Osteoblast (primary cell): ENCODE measurements at regions not wholly inside any gene's neighbourhood (a gene's known extent, or its start where the extent isn't known, plus 50 kb on each side); places are given as distances from the start of the nearest gene placed in this dataset.

Experiments
- DNase-seq: peaks from one replicate; pipeline ENCODE4 v3.0.0; 2011; ENCODE audit warnings: low spot score, mixed read lengths; ENCODE audit not compliant: insufficient read length; ENCODE audit errors: missing footprints
- H2AFZ ChIP-seq: 2 replicates; pipeline ENCODE4 v1.6.0; 2011; ENCODE audit warnings: mild to moderate bottlenecking, low read length
- H3K27ac ChIP-seq: 2 replicates; pipeline ENCODE4 v1.5.1; 2011; ENCODE audit warnings: mild to moderate bottlenecking, low read depth, low read length, moderate library complexity
- H3K27me3 ChIP-seq: 2 replicates; pipeline ENCODE4 v1.6.0; 2012; ENCODE audit warnings: mild to moderate bottlenecking, control low read depth, inconsistent platforms, low read length, moderate library complexity; ENCODE audit not compliant: insufficient read depth
- H3K36me3 ChIP-seq: 2 replicates; pipeline ENCODE4 v1.5.1; 2011; ENCODE audit warnings: mild to moderate bottlenecking, low read length, control low read depth, moderate library complexity; ENCODE audit not compliant: insufficient read depth
- H3K4me1 ChIP-seq: 2 replicates; pipeline ENCODE4 v1.5.1; 2011; ENCODE audit warnings: mild to moderate bottlenecking, low read length, control low read depth, moderate library complexity; ENCODE audit not compliant: insufficient read depth
- H3K4me2 ChIP-seq: 2 replicates; pipeline ENCODE4 v1.6.0; 2011; ENCODE audit warnings: mild to moderate bottlenecking, low read length; ENCODE audit not compliant: insufficient read depth
- H3K4me3 ChIP-seq: fragments of 200-600 bp; sonication (generic); 3 replicates; pipeline ENCODE4 v1.5.1; 2012; ENCODE audit warnings: mild to moderate bottlenecking, low read length, inconsistent platforms; ENCODE audit not compliant: insufficient read depth
- H3K79me2 ChIP-seq: 2 replicates; pipeline ENCODE4 v1.6.0; 2012; ENCODE audit warnings: mild to moderate bottlenecking, low read length, control low read depth, inconsistent platforms; ENCODE audit not compliant: insufficient read depth
- H3K9me3 ChIP-seq: 2 replicates; pipeline ENCODE4 v1.5.1; 2011; ENCODE audit warnings: low read depth, low read length, control low read depth
- H4K20me1 ChIP-seq: 2 replicates; pipeline ENCODE4 v1.6.0; 2012; ENCODE audit warnings: mild to moderate bottlenecking, low read length, control low read depth; ENCODE audit not compliant: insufficient read depth
- TF ChIP-seq, protein P1 (sequence below): IDR thresholded peaks from 2 replicates; pipeline ENCODE4 v1.5.1; 2011; ENCODE audit warnings: mild to moderate bottlenecking, low read depth, low read length, moderate library complexity; ENCODE audit errors: extremely low read depth

DNA sequence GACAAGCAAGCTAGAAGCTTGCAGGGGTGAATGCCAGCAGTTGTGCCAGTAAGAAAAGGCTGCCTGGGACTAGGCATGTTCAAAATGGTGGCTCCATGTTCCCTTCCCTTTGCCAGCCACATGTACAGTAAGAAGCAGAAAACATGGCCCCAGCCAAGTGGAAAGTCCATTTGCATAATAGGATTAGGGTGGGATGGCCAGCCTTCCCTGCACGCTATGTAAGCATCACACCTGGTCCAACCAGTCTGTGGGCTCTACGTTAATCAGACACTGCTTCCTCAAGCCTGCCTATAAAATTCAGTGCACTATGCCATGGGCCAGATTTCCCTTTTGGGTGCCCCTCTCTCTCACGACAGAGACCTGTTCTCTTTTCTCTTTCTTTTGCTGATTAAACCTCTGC is 288.4 kb downstream of the GXYLT1 start:
- Histone ChIP-seq H3K4me3 (no peak overlapping the region), H4K20me1 (no peaks in the 10 kb centered on the region), H3K36me3 (no peaks in the 10 kb centered on the region), H3K4me2 (no peak overlapping the region), H3K27ac (no peak overlapping the region), H3K4me1 (no peaks in the 10 kb centered on the region), H3K79me2 (no peaks in the 10 kb centered on the region), H3K9me3 (no peaks in the 10 kb centered on the region), H3K27me3 (no peaks in the 10 kb centered on the region), H2AFZ (no peak overlapping the region)
- DNase-seq = no peak
- TF ChIP-seq, protein P1, sequence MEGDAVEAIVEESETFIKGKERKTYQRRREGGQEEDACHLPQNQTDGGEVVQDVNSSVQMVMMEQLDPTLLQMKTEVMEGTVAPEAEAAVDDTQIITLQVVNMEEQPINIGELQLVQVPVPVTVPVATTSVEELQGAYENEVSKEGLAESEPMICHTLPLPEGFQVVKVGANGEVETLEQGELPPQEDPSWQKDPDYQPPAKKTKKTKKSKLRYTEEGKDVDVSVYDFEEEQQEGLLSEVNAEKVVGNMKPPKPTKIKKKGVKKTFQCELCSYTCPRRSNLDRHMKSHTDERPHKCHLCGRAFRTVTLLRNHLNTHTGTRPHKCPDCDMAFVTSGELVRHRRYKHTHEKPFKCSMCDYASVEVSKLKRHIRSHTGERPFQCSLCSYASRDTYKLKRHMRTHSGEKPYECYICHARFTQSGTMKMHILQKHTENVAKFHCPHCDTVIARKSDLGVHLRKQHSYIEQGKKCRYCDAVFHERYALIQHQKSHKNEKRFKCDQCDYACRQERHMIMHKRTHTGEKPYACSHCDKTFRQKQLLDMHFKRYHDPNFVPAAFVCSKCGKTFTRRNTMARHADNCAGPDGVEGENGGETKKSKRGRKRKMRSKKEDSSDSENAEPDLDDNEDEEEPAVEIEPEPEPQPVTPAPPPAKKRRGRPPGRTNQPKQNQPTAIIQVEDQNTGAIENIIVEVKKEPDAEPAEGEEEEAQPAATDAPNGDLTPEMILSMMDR = no peak

DNA sequence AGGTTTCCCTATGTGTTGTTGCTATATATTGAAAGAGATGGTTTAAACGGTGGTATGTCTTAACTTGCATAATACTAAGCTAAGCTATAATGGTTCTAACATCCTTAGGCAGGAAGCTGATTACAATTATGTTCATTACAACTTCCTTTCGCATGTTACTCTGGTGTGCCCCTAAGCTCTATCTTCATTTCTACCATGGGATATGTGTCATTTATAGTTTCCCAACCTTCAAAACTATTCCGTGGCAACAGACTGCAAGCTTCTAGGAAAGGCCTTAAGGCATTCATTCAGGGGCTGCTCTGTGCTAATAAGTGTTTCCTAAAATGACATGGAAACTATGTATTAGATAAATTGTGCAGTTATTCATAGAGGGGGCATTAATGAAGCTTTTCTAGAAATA is 294.6 kb downstream of the GXYLT1 start:
- no peaks in the 10 kb centered on the region for H3K36me3 ChIP-seq
- TF ChIP-seq, protein P1 = no peak
- no peak overlapping the region for H3K4me2 ChIP-seq
- H3K27me3 ChIP-seq = no peaks in the 10 kb centered on the region
- H3K4me1 ChIP-seq = no peaks in the 10 kb centered on the region
- DNase-seq = no peak
- no peaks in the 10 kb centered on the region for H3K79me2 ChIP-seq
- no peaks in the 10 kb centered on the region for H3K9me3 ChIP-seq
- H4K20me1 ChIP-seq = no peaks in the 10 kb centered on the region
- no peak overlapping the region for H3K4me3 ChIP-seq
- H3K27ac ChIP-seq = no peak overlapping the region
- no peak overlapping the region for H2AFZ ChIP-seq

GRCh38 chr12:41846718-41847117 is 298.0 kb downstream of the GXYLT1 start:
- Histone ChIP-seq H3K4me2 (no peak overlapping the region), H3K36me3 (no peaks in the 10 kb centered on the region), H2AFZ (no peak overlapping the region), H4K20me1 (no peaks in the 10 kb centered on the region), H3K27me3 (no peaks in the 10 kb centered on the region), H3K4me1 (no peaks in the 10 kb centered on the region), H3K9me3 (no peaks in the 10 kb centered on the region), H3K27ac (no peak overlapping the region), H3K4me3 (no peak overlapping the region), H3K79me2 (no peaks in the 10 kb centered on the region)
- TF ChIP-seq, protein P1 = no peak
- DNase-seq = no peak

DNA sequence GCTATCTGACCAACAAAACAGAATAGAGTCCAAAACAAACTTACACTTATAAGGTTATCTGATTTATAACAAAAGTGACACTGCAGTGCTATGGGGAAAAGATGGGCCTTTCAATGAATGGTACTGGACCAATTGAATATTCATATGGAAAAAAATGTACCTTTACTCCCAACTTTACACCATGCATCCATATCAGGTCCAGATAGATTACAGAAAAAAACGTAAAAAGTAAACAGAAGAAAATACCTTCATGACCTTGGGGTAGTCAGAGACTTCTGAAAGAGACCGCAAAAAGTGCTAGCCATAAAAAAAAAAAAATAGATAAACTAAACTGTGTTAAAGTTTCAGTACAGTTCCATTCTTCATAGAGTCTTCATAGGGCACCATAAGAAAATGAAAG is 308.3 kb downstream of the GXYLT1 start:
- DNase-seq = no peak
- no peaks in the 10 kb centered on the region for H3K36me3 ChIP-seq
- TF ChIP-seq, protein P1 = no peak
- H2AFZ ChIP-seq = no peak overlapping the region
- no peaks in the 10 kb centered on the region for H3K9me3 ChIP-seq
- H3K79me2 ChIP-seq = no peaks in the 10 kb centered on the region
- no peak overlapping the region for H3K4me3 ChIP-seq
- no peaks in the 10 kb centered on the region for H4K20me1 ChIP-seq
- no peaks in the 10 kb centered on the region for H3K4me1 ChIP-seq
- H3K27me3 ChIP-seq = no peaks in the 10 kb centered on the region
- H3K27ac ChIP-seq = no peak overlapping the region
- no peak overlapping the region for H3K4me2 ChIP-seq
